AG04449 (cell line): ENCODE measurements at regions not wholly inside any gene's neighbourhood (a gene's known extent, or its start where the extent isn't known, plus 50 kb on each side); places are given as distances from the start of the nearest gene placed in this dataset.

ENCODE experiments used
- CTCF ChIA-PET: fragments of 350-600 bp; formaldehyde crosslinking; extraction: SDS; loops from one replicate; lab custom pipeline; 2021; ENCODE audit warnings: antibody characterized with exemption; lab: Yijun Ruan, JAX
- POLR2A ChIA-PET: fragments of 400-600, 350-600 bp; formaldehyde crosslinking; extraction: SDS; loops from one replicate; lab custom pipeline; 2020; ENCODE audit warnings: antibody characterized with exemption, inconsistent platforms; lab: Yijun Ruan, JAX
- DNase-seq: peaks from one replicate; pipeline ENCODE4 v3.0.0-alpha.2; 2010; ENCODE audit warnings: low read depth, low spot score
- H3K4me3 ChIP-seq: 2 replicates; pipeline ENCODE4 v1.5.1; 2011; ENCODE audit warnings: low read depth, mild to moderate bottlenecking, control low read depth, low read length
- CTCF ChIP-seq: IDR thresholded peaks from one replicate; pipeline ENCODE4 v1.5.1; 2011; ENCODE audit warnings: mild to moderate bottlenecking, moderate library complexity, low read length, control low read depth, inconsistent platforms; ENCODE audit not compliant: insufficient read depth; ENCODE audit errors: missing control alignments

- POLR2A ChIA-PET = no interaction called here
- H3K4me3 ChIP-seq = no peak overlapping the region
- no peak for DNase-seq
- TF ChIP-seq CTCF = no peak
- CTCF ChIA-PET = no interaction called here
Observed at GRCh38 chr4:166399021-166399420, 526.0 kb downstream of the TLL1 start.

GRCh38 chr4:166400270-166400894 is 527.3 kb downstream of the TLL1 start:
- CTCF ChIA-PET = interaction anchor here (1.2 to 2.0 kb wide), 3 partner anchors 9 to 20 kb away, joined by 3 to 5 read pairs (median 4); no protein-coding TSS in a partner anchor
- POLR2A ChIA-PET = no interaction called here
- DNase-seq = no peak
- H3K4me3 ChIP-seq = no peak overlapping the region
- no peak for TF ChIP-seq CTCF

GRCh38 chr4:166413356-166413755 is 540.3 kb downstream of the TLL1 start:
- ChIA-PET POLR2A (no interaction called here), CTCF (no interaction called here)
- no peak for TF ChIP-seq CTCF
- no peak overlapping the region for H3K4me3 ChIP-seq
- no peak for DNase-seq

- no peak for DNase-seq
- CTCF ChIA-PET = no interaction called here
- TF ChIP-seq CTCF = no peak
- POLR2A ChIA-PET = no interaction called here
- H3K4me3 ChIP-seq = no peak overlapping the region
Observed at GRCh38 chr4:166414431-166414830, 541.4 kb downstream of the TLL1 start.

GRCh38 chr4:166415749-166416148 is 542.7 kb downstream of the TLL1 start:
- POLR2A ChIA-PET = no interaction called here
- DNase-seq = no peak
- CTCF ChIA-PET = interaction anchor here (0.6 to 1.5 kb wide), 2 partner anchors 12 to 1318 kb away, joined by 3 to 4 read pairs; no protein-coding TSS in a partner anchor
- no peak for TF ChIP-seq CTCF
- no peak overlapping the region for H3K4me3 ChIP-seq

GRCh38 chr4:166421556-166422156 is 548.6 kb downstream of the TLL1 start:
- no peak overlapping the region for H3K4me3 ChIP-seq
- TF ChIP-seq CTCF = no peak
- ChIA-PET CTCF (interaction anchor here (1.9 kb wide), 1 partner anchor 21 kb away, joined by 4 read pairs; no protein-coding TSS in a partner anchor), POLR2A (no interaction called here)
- DNase-seq = peak; percentile 75
